ENCODE measurements at regions not wholly inside any gene's neighbourhood (a gene's known extent, or its start where the extent isn't known, plus 50 kb on each side); places are given as distances from the start of the nearest gene placed in this dataset.

DNA sequence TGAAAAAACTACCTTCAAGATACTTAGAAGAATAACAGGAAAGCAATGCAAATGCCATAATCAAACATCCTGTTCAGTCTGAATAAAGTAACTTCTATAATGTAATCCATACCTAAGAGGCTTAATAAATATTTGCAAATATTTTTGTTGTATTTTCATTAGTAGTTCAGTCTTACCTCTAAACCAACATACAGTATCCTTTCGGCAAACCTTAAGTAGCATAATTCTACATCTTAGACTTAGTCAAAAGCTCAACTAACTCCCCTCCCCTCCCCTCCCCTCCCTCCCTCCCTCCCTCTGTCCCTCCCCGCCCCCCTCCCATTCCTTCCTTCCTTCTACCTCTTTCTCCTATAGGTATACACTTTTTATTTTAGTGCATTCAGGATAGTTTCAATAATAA, 1373.2 kb downstream of the SUCLG1 start:
- no peak overlapping the region for H3K27ac ChIP-seq
- no peaks in the 10 kb centered on the region for H3K4me1 ChIP-seq (ENCODE audit: insufficient read depth)
- H3K9me3 ChIP-seq: no peaks in the 10 kb centered on the region
- H3K27me3 ChIP-seq: no peaks in the 10 kb centered on the region
- no peak for DNase-seq
- H3K36me3 ChIP-seq: no peaks in the 10 kb centered on the region
- WGBS, 3 donors: 88 to 93% (median 88%) methylated on average over 2 of the region's 2 CpGs
- H3K4me3 ChIP-seq: no peak overlapping the region
- intact Hi-C loops (cut with DNase I): no loop called here
- no peak for TF ChIP-seq EP300 (IDR thresholded peaks at IDR 0.05)
- no peak for TF ChIP-seq POLR2A (IDR thresholded peaks at IDR 0.05)
- TF ChIP-seq CTCF (IDR thresholded peaks at IDR 0.05): no peak

GRCh38 chr2:83081826-83082690, 1377.0 kb downstream of the SUCLG1 start:
- no peaks in the 10 kb centered on the region for H3K36me3 ChIP-seq
- TF ChIP-seq POLR2A (IDR thresholded peaks at IDR 0.05) (no peak), CTCF (IDR thresholded peaks at IDR 0.05) (no peak), EP300 (IDR thresholded peaks at IDR 0.05) (no peak)
- DNase-seq: no peak
- intact Hi-C loops (cut with DNase I): no loop called here
- no peaks in the 10 kb centered on the region for H3K27me3 ChIP-seq
- no peak overlapping the region for H3K4me3 ChIP-seq
- 5 to 12% (median 5%) methylated on average over 6 of the region's 6 CpGs for whole genome bisulfite sequencing, 3 donors
- no peak overlapping the region for H3K27ac ChIP-seq
- no peaks in the 10 kb centered on the region for H3K4me1 ChIP-seq (ENCODE audit: insufficient read depth)
- no peaks in the 10 kb centered on the region for H3K9me3 ChIP-seq

- intact Hi-C loops (cut with DNase I): no loop called here
- H3K27ac ChIP-seq: no peak overlapping the region
- no peaks in the 10 kb centered on the region for H3K27me3 ChIP-seq
- DNase-seq: no peak
- H3K4me1 ChIP-seq (ENCODE audit: insufficient read depth): no peaks in the 10 kb centered on the region
- TF ChIP-seq EP300 (IDR thresholded peaks at IDR 0.05): no peak
- TF ChIP-seq POLR2A (IDR thresholded peaks at IDR 0.05): no peak
- no peak for TF ChIP-seq CTCF (IDR thresholded peaks at IDR 0.05)
- no peaks in the 10 kb centered on the region for H3K9me3 ChIP-seq
- no peak overlapping the region for H3K4me3 ChIP-seq
- 93 to 95% (median 94%) methylated on average over 2 of the region's 2 CpGs for WGBS, 3 donors
- no peaks in the 10 kb centered on the region for H3K36me3 ChIP-seq
Measured at GRCh38 chr2:83079007-83079406, 1380.1 kb downstream of the SUCLG1 start.

- Histone ChIP-seq H3K36me3 (no peaks in the 10 kb centered on the region), H3K27me3 (no peaks in the 10 kb centered on the region), H3K9me3 (no peaks in the 10 kb centered on the region), H3K4me1 (ENCODE audit: insufficient read depth) (no peaks in the 10 kb centered on the region), H3K4me3 (no peak overlapping the region), H3K27ac (no peak overlapping the region)
- TF ChIP-seq CTCF (IDR thresholded peaks at IDR 0.05): no peak
- no peak for DNase-seq
- intact Hi-C loops (cut with DNase I): no loop called here
Measured at GRCh38 chr2:83072767-83073166, 1386.3 kb downstream of the SUCLG1 start.

Data from ovary (tissue), 7 donors.